CD4-positive, alpha-beta T cell (primary cell): ENCODE measurements at regions not wholly inside any gene's neighbourhood (a gene's known extent, or its start where the extent isn't known, plus 50 kb on each side); places are given as distances from the start of the nearest gene placed in this dataset.

Experiments used
- ATAC-seq: fragments of 200-7000 bp; cut with Tn5 transposase; one replicate; pipeline ENCODE4 v1.10.0; 2022; ENCODE audit warnings: mild to moderate bottlenecking; ENCODE audit not compliant: poor library complexity
- CTCF ChIA-PET: fragments of 350-600 bp; sonication (Branson Sonifier 250); formaldehyde crosslinking; loops from one replicate; lab custom pipeline; 2021; ENCODE audit warnings: antibody characterized with exemption, inconsistent platforms; lab: Charles Lee
- POLR2A ChIA-PET: fragments of 350-600 bp; sonication (Branson Sonifier 250); formaldehyde crosslinking; loops from one replicate; lab custom pipeline; 2021; ENCODE audit warnings: antibody characterized with exemption, inconsistent platforms; lab: Charles Lee
- DNase-seq, 14 experiments: peaks; one replicate each; pipeline ENCODE4 v3.0.0-alpha.2; 2013 to 2020; ENCODE audit warnings: mixed read lengths in 2 of 14
- H3K27ac ChIP-seq, 2 donors: one replicate each; pipeline versions ENCODE4 v1.5.1 to v1.7.0; 2013; ENCODE audit warnings: low read length in 2 of 2, low read depth in 1 of 2, mild to moderate bottlenecking in 1 of 2
- H3K27me3 ChIP-seq, 2 experiments: 1 replicate in 1 of 2; 2 replicates in 1 of 2; pipeline versions ENCODE4 v1.6.1 to v1.7.0; 2013; ENCODE audit warnings: low read length in 2 of 2, control low read depth in 1 of 2, mild to moderate bottlenecking in 1 of 2, moderate library complexity in 1 of 2; ENCODE audit not compliant: insufficient read depth in 2 of 2, control insufficient read depth in 1 of 2
- H3K36me3 ChIP-seq: one replicate; pipeline ENCODE4 v1.6.1; 2013; ENCODE audit warnings: low read length, control low read depth; ENCODE audit not compliant: insufficient read depth
- H3K4me1 ChIP-seq: one replicate; pipeline ENCODE4 v1.6.1; 2013; ENCODE audit warnings: low read length, control low read depth; ENCODE audit not compliant: insufficient read depth
- H3K4me3 ChIP-seq: one replicate; pipeline ENCODE4 v1.5.1; 2013; ENCODE audit warnings: mild to moderate bottlenecking, low read length, moderate library complexity
- H3K9me3 ChIP-seq, 2 experiments: 1 replicate in 1 of 2; 2 replicates in 1 of 2; pipeline versions ENCODE4 v1.6.1 to v1.7.0; 2013; ENCODE audit warnings: low read length in 2 of 2, mild to moderate bottlenecking in 2 of 2, control low read depth in 1 of 2, moderate library complexity in 1 of 2; ENCODE audit not compliant: control insufficient read depth in 1 of 2, insufficient read depth in 1 of 2
- H3K27ac Mint-ChIP-seq: one replicate; pipeline ENCODE4 v1.8.0; 2020; ENCODE audit warnings: mixed read lengths
- H3K27me3 Mint-ChIP-seq: one replicate; pipeline ENCODE4 v1.8.0; 2021; ENCODE audit warnings: mixed read lengths
- H3K36me3 Mint-ChIP-seq: one replicate; pipeline ENCODE4 v1.8.0; 2021; ENCODE audit warnings: low read depth, mixed read lengths
- H3K4me1 Mint-ChIP-seq: one replicate; pipeline ENCODE4 v1.8.0; 2021; ENCODE audit warnings: low read depth, mixed read lengths
- H3K4me3 Mint-ChIP-seq: one replicate; pipeline ENCODE4 v1.8.0; 2020; ENCODE audit warnings: mild to moderate bottlenecking, mixed read lengths
- H3K9me3 Mint-ChIP-seq: one replicate; pipeline ENCODE4 v1.8.0; 2020; ENCODE audit warnings: mixed read lengths
- intact Hi-C, 2 experiments: fragments of 100-400 bp; cut with DNase I in 1 of 2; cut with micrococcal nuclease in 1 of 2; formaldehyde crosslinking; loops; one replicate each; pipeline versions ENCODE4 v1.15.1 to v1.9.0; 2023 to 2025; cut with DNase I, micrococcal nuclease
- TF ChIP-seq, protein P1 (sequence below): fragments of 200-600 bp; IDR thresholded peaks from one replicate; pipeline ENCODE4 v1.8.0; 2022; ENCODE audit warnings: antibody characterized with exemption, mild to moderate bottlenecking

DNA sequence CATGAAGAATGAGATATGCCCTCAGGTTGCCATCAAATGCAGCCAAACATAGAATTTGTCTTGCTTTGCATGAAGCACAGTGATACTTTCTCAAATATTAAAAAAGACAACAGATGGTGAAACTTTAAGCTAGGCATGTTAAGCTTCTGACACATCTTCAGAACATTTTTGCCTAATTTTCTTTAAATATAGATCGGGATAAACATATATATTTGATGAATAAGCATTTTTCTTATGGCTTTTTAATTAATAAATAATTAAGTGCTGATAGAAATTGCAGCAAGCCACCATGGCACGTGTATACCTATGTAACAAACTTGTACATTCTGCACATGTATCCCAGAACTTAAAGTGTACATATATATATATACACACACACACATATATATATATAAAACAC is 831.2 kb upstream of the PCDH10 start:
- no peaks in the 10 kb centered on the region for H3K27me3 Mint-ChIP-seq
- no peaks in the 10 kb centered on the region for H3K9me3 Mint-ChIP-seq
- no peaks in the 10 kb centered on the region for H3K4me1 Mint-ChIP-seq
- Histone ChIP-seq H3K9me3 (no peaks in the 10 kb centered on the region), H3K36me3 (no peaks in the 10 kb centered on the region), H3K4me3 (no peak overlapping the region), H3K27ac (no peak overlapping the region), H3K4me1 (no peaks in the 10 kb centered on the region), H3K27me3 (no peaks in the 10 kb centered on the region)
- POLR2A ChIA-PET = interaction anchor here (0.6 kb wide), 1 partner anchor 128 kb away, joined by 3 read pairs; no protein-coding TSS in a partner anchor
- no peaks in the 10 kb centered on the region for H3K36me3 Mint-ChIP-seq
- DNase-seq = no peak
- no peak for ATAC-seq
- intact Hi-C loops = no loop called here
- no peak overlapping the region for H3K27ac Mint-ChIP-seq
- no peak overlapping the region for H3K4me3 Mint-ChIP-seq
- TF ChIP-seq, protein P1, sequence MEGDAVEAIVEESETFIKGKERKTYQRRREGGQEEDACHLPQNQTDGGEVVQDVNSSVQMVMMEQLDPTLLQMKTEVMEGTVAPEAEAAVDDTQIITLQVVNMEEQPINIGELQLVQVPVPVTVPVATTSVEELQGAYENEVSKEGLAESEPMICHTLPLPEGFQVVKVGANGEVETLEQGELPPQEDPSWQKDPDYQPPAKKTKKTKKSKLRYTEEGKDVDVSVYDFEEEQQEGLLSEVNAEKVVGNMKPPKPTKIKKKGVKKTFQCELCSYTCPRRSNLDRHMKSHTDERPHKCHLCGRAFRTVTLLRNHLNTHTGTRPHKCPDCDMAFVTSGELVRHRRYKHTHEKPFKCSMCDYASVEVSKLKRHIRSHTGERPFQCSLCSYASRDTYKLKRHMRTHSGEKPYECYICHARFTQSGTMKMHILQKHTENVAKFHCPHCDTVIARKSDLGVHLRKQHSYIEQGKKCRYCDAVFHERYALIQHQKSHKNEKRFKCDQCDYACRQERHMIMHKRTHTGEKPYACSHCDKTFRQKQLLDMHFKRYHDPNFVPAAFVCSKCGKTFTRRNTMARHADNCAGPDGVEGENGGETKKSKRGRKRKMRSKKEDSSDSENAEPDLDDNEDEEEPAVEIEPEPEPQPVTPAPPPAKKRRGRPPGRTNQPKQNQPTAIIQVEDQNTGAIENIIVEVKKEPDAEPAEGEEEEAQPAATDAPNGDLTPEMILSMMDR = no peak
- CTCF ChIA-PET = no interaction called here

DNA sequence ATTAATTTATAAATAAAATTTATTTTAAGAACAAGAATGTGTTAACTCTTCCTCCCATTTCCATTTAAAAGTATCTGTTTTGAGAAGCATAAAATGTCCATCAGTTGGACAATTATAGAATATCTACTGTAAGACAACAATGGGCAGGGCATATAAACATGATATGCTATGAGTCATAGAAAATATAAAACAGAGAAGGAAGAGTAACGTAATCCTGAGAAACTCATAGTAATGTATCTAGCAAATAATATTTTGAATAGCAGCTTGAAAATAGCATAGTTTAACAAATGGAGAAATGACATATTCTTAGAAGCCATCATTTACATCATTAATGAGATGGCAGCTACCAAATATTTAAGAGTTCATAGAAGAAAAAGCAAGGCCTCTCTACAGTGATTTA is 820.3 kb upstream of the PCDH10 start:
- H3K9me3 ChIP-seq = no peaks in the 10 kb centered on the region
- no peaks in the 10 kb centered on the region for H3K4me1 Mint-ChIP-seq
- intact Hi-C loops = no loop called here
- H3K4me3 ChIP-seq = no peak overlapping the region
- no peaks in the 10 kb centered on the region for H3K27me3 Mint-ChIP-seq
- ATAC-seq = no peak
- TF ChIP-seq, protein P1 = no peak
- H3K27me3 ChIP-seq = no peaks in the 10 kb centered on the region
- H3K27ac Mint-ChIP-seq = no peak overlapping the region
- no peaks in the 10 kb centered on the region for H3K36me3 Mint-ChIP-seq
- CTCF ChIA-PET = no interaction called here
- POLR2A ChIA-PET = no interaction called here
- no peaks in the 10 kb centered on the region for H3K4me1 ChIP-seq
- peaks cover 5% of the 10 kb centered on the region for H3K9me3 Mint-ChIP-seq
- H3K36me3 ChIP-seq = no peaks in the 10 kb centered on the region
- DNase-seq = no peak
- H3K27ac ChIP-seq = no peak overlapping the region
- H3K4me3 Mint-ChIP-seq = no peak overlapping the region

DNA sequence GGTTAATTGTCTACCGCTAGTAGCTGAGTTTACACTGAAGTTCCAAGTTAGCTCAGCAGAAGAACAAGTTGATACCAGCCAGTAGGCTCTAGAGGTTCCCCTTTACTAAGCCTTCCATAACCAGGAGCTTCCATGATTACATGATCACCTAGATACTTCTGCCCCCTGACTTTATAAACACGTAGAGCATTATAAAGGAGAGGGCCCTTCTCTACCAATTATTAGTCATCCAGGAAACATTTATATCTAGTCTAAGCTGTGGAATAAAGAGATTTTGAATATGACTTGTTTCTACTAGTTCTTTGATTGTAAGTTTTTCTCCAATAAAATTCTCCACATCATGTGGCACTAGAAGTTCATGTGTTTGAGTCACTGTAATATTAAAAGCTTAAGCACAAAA is 818.1 kb upstream of the PCDH10 start:
- Mint-ChIP-seq H3K4me1 (no peaks in the 10 kb centered on the region), H3K27me3 (no peaks in the 10 kb centered on the region), H3K9me3 (peaks cover 4% of the 10 kb centered on the region), H3K4me3 (no peak overlapping the region), H3K27ac (no peak overlapping the region), H3K36me3 (no peaks in the 10 kb centered on the region)
- Histone ChIP-seq H3K36me3 (no peaks in the 10 kb centered on the region), H3K4me1 (no peaks in the 10 kb centered on the region), H3K27ac (no peak overlapping the region), H3K27me3 (no peaks in the 10 kb centered on the region), H3K9me3 (no peaks in the 10 kb centered on the region), H3K4me3 (no peak overlapping the region)
- CTCF ChIA-PET = no interaction called here
- DNase-seq (no peak), ATAC-seq (no peak)
- intact Hi-C loops = no loop called here
- POLR2A ChIA-PET = no interaction called here
- TF ChIP-seq, protein P1 = no peak
